ENCODE measurements at regions not wholly inside any gene's neighbourhood (a gene's known extent, or its start where the extent isn't known, plus 50 kb on each side); places are given as distances from the start of the nearest gene placed in this dataset.

DNA sequence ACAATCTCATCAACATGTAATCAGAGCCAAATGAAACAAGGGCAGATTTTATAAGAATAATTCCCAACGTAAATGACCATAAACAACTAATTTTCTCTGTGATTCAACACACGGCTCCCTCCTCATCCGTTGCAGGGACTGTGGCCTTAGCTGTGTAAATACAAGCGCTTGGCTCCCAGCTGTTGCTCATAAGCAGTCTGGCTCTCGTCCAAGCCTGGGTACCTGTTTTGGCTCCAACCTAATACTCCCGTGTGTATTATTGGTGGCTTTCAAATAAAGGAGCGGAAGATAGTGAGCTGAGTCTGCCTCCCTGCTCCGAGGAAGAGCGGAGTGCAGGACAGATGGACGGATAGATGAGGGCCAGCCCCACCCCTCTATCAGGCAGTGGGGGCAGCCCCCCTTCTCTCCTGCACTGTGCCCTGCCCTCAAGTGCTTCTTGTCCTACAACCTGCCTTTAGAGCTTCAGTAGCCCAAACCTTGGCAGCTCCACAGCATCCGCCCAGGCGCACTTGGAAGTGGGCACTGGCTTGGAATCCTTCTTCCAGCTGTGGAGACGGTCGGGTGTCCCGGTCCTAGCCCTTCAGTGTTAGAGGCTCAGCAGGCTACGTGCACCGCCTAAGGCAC is 670.9 kb downstream of the BRD1 start:
- no peaks in the 10 kb centered on the region for H3F3A ChIP-seq (ENCODE audit: insufficient read depth)
- no peak overlapping the region for H3K27ac ChIP-seq (ENCODE audit: low read depth, low read length)
- H4K20me1 ChIP-seq (ENCODE audit: low read depth, low read length): no peaks in the 10 kb centered on the region
- H3K27me3 ChIP-seq (ENCODE audit: low read length): no peaks in the 10 kb centered on the region
- H3K36me3 ChIP-seq (ENCODE audit: low read length): no peaks in the 10 kb centered on the region
- no peak overlapping the region for H3K4me3 ChIP-seq (ENCODE audit: insufficient read depth, low read length, poor library complexity, severe bottlenecking)
- no peaks in the 10 kb centered on the region for H3K9me2 ChIP-seq (replicated peaks; ENCODE audit: insufficient read depth, low read length)
- H3K9ac ChIP-seq (ENCODE audit: low read length): no peak overlapping the region
- TF ChIP-seq, protein P1, sequence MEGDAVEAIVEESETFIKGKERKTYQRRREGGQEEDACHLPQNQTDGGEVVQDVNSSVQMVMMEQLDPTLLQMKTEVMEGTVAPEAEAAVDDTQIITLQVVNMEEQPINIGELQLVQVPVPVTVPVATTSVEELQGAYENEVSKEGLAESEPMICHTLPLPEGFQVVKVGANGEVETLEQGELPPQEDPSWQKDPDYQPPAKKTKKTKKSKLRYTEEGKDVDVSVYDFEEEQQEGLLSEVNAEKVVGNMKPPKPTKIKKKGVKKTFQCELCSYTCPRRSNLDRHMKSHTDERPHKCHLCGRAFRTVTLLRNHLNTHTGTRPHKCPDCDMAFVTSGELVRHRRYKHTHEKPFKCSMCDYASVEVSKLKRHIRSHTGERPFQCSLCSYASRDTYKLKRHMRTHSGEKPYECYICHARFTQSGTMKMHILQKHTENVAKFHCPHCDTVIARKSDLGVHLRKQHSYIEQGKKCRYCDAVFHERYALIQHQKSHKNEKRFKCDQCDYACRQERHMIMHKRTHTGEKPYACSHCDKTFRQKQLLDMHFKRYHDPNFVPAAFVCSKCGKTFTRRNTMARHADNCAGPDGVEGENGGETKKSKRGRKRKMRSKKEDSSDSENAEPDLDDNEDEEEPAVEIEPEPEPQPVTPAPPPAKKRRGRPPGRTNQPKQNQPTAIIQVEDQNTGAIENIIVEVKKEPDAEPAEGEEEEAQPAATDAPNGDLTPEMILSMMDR (IDR thresholded peaks at IDR 0.05; ENCODE audit: insufficient read depth, low read length, poor library complexity, severe bottlenecking): no peak
- TF ChIP-seq EZH2phosphoT487 (conservative IDR thresholded peaks at IDR 0.05; ENCODE audit: low read length): no peak
- no peaks in the 10 kb centered on the region for H3K9me3 ChIP-seq (ENCODE audit: insufficient read depth, low read length)
- no peak overlapping the region for H2AFZ ChIP-seq (ENCODE audit: low read depth, low read length, severe bottlenecking)
- no peak overlapping the region for H3K4me2 ChIP-seq (ENCODE audit: low read depth, low read length, poor library complexity, severe bottlenecking)
- no peaks in the 10 kb centered on the region for H3K79me2 ChIP-seq (ENCODE audit: insufficient read depth, low read length)

DNA sequence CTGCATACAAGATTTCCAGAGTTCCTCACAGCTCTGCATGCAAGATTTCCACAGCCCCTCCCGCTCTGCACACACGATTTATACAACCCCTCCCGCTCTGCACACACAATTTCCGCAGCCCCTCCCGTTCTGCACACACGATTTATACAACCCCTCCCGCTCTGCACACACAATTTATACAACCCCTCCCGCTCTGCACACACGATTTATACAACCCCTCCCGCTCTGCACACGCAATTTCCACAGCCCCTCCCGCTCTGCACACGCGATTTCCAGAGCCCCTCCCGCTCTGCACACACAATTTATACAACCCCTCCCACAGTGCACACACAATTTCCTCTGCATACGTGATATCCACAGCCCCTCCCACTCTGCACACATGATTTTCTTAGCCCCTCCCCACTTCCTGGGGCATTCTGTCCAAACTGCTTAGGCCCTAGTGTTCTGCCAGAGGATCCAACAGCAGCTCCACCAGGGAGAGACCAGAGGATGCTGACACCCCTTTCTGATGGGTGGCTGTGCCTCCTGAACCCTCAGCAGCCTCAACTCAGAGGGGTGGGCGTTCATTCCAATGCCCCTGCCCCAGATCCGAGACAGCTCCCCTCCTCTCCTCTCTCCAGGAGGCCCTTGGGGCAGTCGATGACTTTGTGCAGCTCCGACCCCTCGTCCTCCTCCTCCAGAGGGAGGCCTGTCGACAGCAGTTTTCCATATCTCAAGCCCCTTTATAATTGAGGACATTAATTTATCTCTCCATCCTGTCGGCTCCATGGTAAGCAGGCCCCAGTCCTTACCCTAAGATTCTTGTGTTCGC is 671.7 kb downstream of the BRD1 start:
- Histone ChIP-seq H2AFZ (ENCODE audit: low read depth, low read length, severe bottlenecking) (no peak overlapping the region), H4K20me1 (ENCODE audit: low read depth, low read length) (no peaks in the 10 kb centered on the region), H3K79me2 (ENCODE audit: insufficient read depth, low read length) (no peaks in the 10 kb centered on the region), H3K36me3 (ENCODE audit: low read length) (no peaks in the 10 kb centered on the region), H3K27ac (ENCODE audit: low read depth, low read length) (no peak overlapping the region), H3K27me3 (ENCODE audit: low read length) (no peaks in the 10 kb centered on the region), H3K9ac (ENCODE audit: low read length) (no peak overlapping the region), H3K9me2 (replicated peaks; ENCODE audit: insufficient read depth, low read length) (no peaks in the 10 kb centered on the region), H3K9me3 (ENCODE audit: insufficient read depth, low read length) (no peaks in the 10 kb centered on the region), H3F3A (ENCODE audit: insufficient read depth) (no peaks in the 10 kb centered on the region), H3K4me2 (ENCODE audit: low read depth, low read length, poor library complexity, severe bottlenecking) (no peak overlapping the region), H3K4me3 (ENCODE audit: insufficient read depth, low read length, poor library complexity, severe bottlenecking) (no peak overlapping the region)
- no peak for TF ChIP-seq EZH2phosphoT487 (conservative IDR thresholded peaks at IDR 0.05; ENCODE audit: low read length)
- TF ChIP-seq, protein P1 (IDR thresholded peaks at IDR 0.05; ENCODE audit: insufficient read depth, low read length, poor library complexity, severe bottlenecking): no peak

DNA sequence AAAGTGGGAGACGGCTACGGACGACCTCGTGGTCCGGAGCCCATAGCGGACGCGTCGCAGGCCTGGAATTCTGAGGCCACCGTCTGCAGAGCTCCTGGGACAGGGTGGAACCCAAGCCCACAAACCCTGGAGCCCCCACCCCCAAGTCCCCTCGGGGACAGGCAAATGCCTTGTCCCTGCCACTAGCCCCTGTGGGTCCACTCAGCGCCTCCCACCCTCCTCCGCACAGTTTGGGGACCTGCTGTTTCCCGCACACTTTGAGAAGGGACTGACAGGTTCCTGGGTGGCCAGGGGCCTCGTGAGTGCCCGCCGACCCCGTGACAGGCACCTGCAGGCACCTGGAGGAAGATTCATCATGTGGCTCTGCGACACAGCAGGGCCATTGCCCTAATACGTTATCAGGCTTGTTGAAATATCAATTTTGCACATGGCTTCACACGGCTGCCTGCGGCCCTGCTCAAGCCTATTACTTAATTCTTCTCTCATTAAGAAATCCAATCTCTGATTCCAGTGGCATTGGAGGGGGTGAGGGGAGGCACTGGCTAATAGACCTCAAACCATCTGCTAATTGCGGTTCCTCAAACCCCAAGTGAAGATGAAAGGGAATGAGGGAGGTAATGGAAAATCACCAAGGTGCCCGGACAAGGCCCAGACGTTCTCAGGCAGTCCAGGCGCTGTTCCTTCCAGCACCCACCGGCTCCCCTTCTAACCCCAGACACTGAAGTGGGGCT is 672.5 kb downstream of the BRD1 start:
- Histone ChIP-seq H3K9ac (ENCODE audit: low read length) (no peak overlapping the region), H3K9me2 (replicated peaks; ENCODE audit: insufficient read depth, low read length) (no peaks in the 10 kb centered on the region), H3K4me3 (ENCODE audit: insufficient read depth, low read length, poor library complexity, severe bottlenecking) (no peak overlapping the region), H3K4me2 (ENCODE audit: low read depth, low read length, poor library complexity, severe bottlenecking) (no peak overlapping the region), H3K9me3 (ENCODE audit: insufficient read depth, low read length) (no peaks in the 10 kb centered on the region), H3K79me2 (ENCODE audit: insufficient read depth, low read length) (no peaks in the 10 kb centered on the region), H4K20me1 (ENCODE audit: low read depth, low read length) (no peaks in the 10 kb centered on the region), H3F3A (ENCODE audit: insufficient read depth) (no peaks in the 10 kb centered on the region), H3K36me3 (ENCODE audit: low read length) (no peaks in the 10 kb centered on the region), H2AFZ (ENCODE audit: low read depth, low read length, severe bottlenecking) (no peak overlapping the region), H3K27me3 (ENCODE audit: low read length) (no peaks in the 10 kb centered on the region), H3K27ac (ENCODE audit: low read depth, low read length) (no peak overlapping the region)
- TF ChIP-seq, protein P1 (IDR thresholded peaks at IDR 0.05; ENCODE audit: insufficient read depth, low read length, poor library complexity, severe bottlenecking): no peak
- TF ChIP-seq EZH2phosphoT487 (conservative IDR thresholded peaks at IDR 0.05; ENCODE audit: low read length): no peak
